H1 (cell line): ENCODE measurements at regions not wholly inside any gene's neighbourhood (a gene's known extent, or its start where the extent isn't known, plus 50 kb on each side); places are given as distances from the start of the nearest gene placed in this dataset.

Experiments used
- CTCF ChIA-PET: fragments of 300-600 bp; sonication (Branson Sonifier 250); formaldehyde crosslinking; loops from one replicate; lab custom pipeline; 2021; ENCODE audit not compliant: partially characterized antibody; lab: Charles Lee
- POLR2A ChIA-PET: fragments of 300-600 bp; sonication (Branson Sonifier 250); formaldehyde crosslinking; loops from one replicate; lab custom pipeline; 2021; ENCODE audit warnings: inconsistent platforms; ENCODE audit not compliant: partially characterized antibody; lab: Charles Lee
- DNase-seq, 2 experiments: peaks; one replicate each; pipeline versions ENCODE4 v3.0.0 to v3.0.0-alpha.2; 2010 to 2022; ENCODE audit warnings: low spot score in 2 of 2, low read depth in 1 of 2, mixed read lengths in 1 of 2
- FAIRE-seq: peaks from 2 replicates; lab custom pipeline; 2011; peaks lifted over from hg19 to GRCh38; lab: Jason Lieb, UNC
- H2AFZ ChIP-seq: 2 replicates; pipeline ENCODE4 v1.8.1; 2012; ENCODE audit warnings: low read length, inconsistent platforms
- H2AK5ac ChIP-seq: 2 replicates; pipeline ENCODE4 v1.6.1; 2013; ENCODE audit warnings: low read depth, low read length
- H2BK120ac ChIP-seq: replicated peaks from 2 replicates; pipeline ENCODE3; 2013; ENCODE audit warnings: low read depth, low read length, inconsistent platforms
- H2BK12ac ChIP-seq: 2 replicates; pipeline ENCODE4 v1.6.1; 2013; ENCODE audit warnings: low read depth, low read length
- H2BK15ac ChIP-seq: 2 replicates; pipeline ENCODE4 v1.6.1; 2013; ENCODE audit warnings: low read length
- H2BK20ac ChIP-seq: 2 replicates; pipeline ENCODE4 v1.6.1; 2013; ENCODE audit warnings: low read length
- H2BK5ac ChIP-seq: 2 replicates; pipeline ENCODE4 v1.6.1; 2013; ENCODE audit warnings: low read depth, low read length
- H3K14ac ChIP-seq: 2 replicates; pipeline ENCODE4 v1.6.1; 2013; ENCODE audit warnings: inconsistent platforms; ENCODE audit not compliant: insufficient read length
- H3K18ac ChIP-seq: 2 replicates; pipeline ENCODE4 v1.6.1; 2013; ENCODE audit warnings: low read length; ENCODE audit errors: extremely low read depth
- H3K23ac ChIP-seq: 2 replicates; pipeline ENCODE4 v1.6.1; 2013; ENCODE audit warnings: inconsistent platforms; ENCODE audit not compliant: insufficient read length
- H3K23me2 ChIP-seq: 2 replicates; pipeline ENCODE4 v1.6.1; 2013; ENCODE audit warnings: low read depth, low read length
- H3K27ac ChIP-seq: 2 replicates; pipeline ENCODE4 v1.6.1; 2011; ENCODE audit warnings: low read depth, low read length, inconsistent platforms
- H3K27me3 ChIP-seq, 4 experiments: replicated peaks in 1 of 4; 1 replicate in 1 of 4; 2 replicates in 3 of 4; pipeline versions ENCODE4 v1.6.1 to v1.8.1; 2011 to 2013; ENCODE audit warnings: low read length in 3 of 4, mild to moderate bottlenecking in 3 of 4, inconsistent platforms in 2 of 4, mixed read lengths in 2 of 4, moderate library complexity in 1 of 4; ENCODE audit not compliant: control insufficient read depth in 3 of 4, insufficient read depth in 3 of 4; ENCODE audit errors: extremely low read depth in 1 of 4
- H3K36me3 ChIP-seq, 4 experiments: 2 replicates each; pipeline versions ENCODE4 v1.6.1 to v1.8.1; 2011 to 2013; ENCODE audit warnings: mild to moderate bottlenecking in 4 of 4, low read length in 3 of 4, moderate library complexity in 2 of 4, control low read depth in 1 of 4, inconsistent platforms in 1 of 4; ENCODE audit not compliant: insufficient read depth in 4 of 4, control insufficient read depth in 2 of 4
- H3K4ac ChIP-seq: replicated peaks from 2 replicates; pipeline ENCODE3; 2013; ENCODE audit warnings: low read length, low read depth, mixed read lengths, inconsistent platforms; ENCODE audit not compliant: insufficient read length
- H3K4me1 ChIP-seq, 4 experiments: replicated peaks in 1 of 4; 1 replicate in 1 of 4; 2 replicates in 3 of 4; pipeline versions ENCODE4 v1.6.1 to v1.8.1; 2011 to 2013; ENCODE audit warnings: low read length in 3 of 4, inconsistent platforms in 2 of 4, mixed read lengths in 1 of 4; ENCODE audit not compliant: insufficient read depth in 4 of 4, control insufficient read depth in 3 of 4
- H3K4me2 ChIP-seq, 2 experiments: 2 replicates each; pipeline versions ENCODE4 v1.6.1 to v1.8.1; 2011 to 2013; ENCODE audit warnings: low read depth in 2 of 2, low read length in 2 of 2, control low read depth in 1 of 2, inconsistent platforms in 1 of 2, mild to moderate bottlenecking in 1 of 2; ENCODE audit not compliant: insufficient read depth in 1 of 2
- H3K4me3 ChIP-seq, 4 experiments: fragments of 200-600, 300-600 bp in 1 of 4; sonication (generic), shearing (Covaris generic), sonication (Bioruptor Twin) in 1 of 4; 2 replicates each; pipeline versions ENCODE4 v1.5.1 to v1.8.1; 2011 to 2016; ENCODE audit warnings: low read length in 4 of 4, low read depth in 3 of 4, control low read depth in 2 of 4, inconsistent platforms in 2 of 4, mild to moderate bottlenecking in 2 of 4, mixed read lengths in 1 of 4, moderate library complexity in 1 of 4; ENCODE audit not compliant: insufficient read depth in 2 of 4; ENCODE audit errors: extremely low read depth in 1 of 4
- H3K56ac ChIP-seq: replicated peaks from 2 replicates; pipeline ENCODE3; 2013; ENCODE audit warnings: low read depth, mild to moderate bottlenecking, mixed read lengths, low read length, inconsistent platforms; ENCODE audit not compliant: insufficient read length
- H3K79me1 ChIP-seq: 2 replicates; pipeline ENCODE4 v1.6.1; 2013; ENCODE audit warnings: low read depth, low read length, control low read depth
- H3K79me2 ChIP-seq, 2 experiments: 2 replicates each; pipeline versions ENCODE4 v1.6.1 to v1.8.1; 2012 to 2013; ENCODE audit warnings: low read length in 2 of 2, mild to moderate bottlenecking in 2 of 2, inconsistent platforms in 1 of 2; ENCODE audit not compliant: insufficient read depth in 2 of 2, control insufficient read depth in 1 of 2
- H3K9ac ChIP-seq, 4 experiments: replicated peaks in 1 of 4; 1 replicate in 1 of 4; 2 replicates in 3 of 4; pipeline versions ENCODE4 v1.6.1 to v1.8.1; 2011 to 2013; ENCODE audit warnings: low read depth in 3 of 4, low read length in 3 of 4, control low read depth in 2 of 4, mild to moderate bottlenecking in 2 of 4, moderate library complexity in 2 of 4, inconsistent platforms in 1 of 4; ENCODE audit errors: extremely low read depth in 1 of 4
- H3K9me3 ChIP-seq, 2 experiments: 2 replicates each; pipeline versions ENCODE4 v1.6.1 to v1.8.1; 2012 to 2013; ENCODE audit warnings: mild to moderate bottlenecking in 2 of 2, moderate library complexity in 2 of 2, control low read depth in 1 of 2, inconsistent platforms in 1 of 2, low read depth in 1 of 2, low read length in 1 of 2, mixed read lengths in 1 of 2; ENCODE audit not compliant: insufficient read depth in 2 of 2
- H4K20me1 ChIP-seq, 2 experiments: replicated peaks in 1 of 2; 2 replicates each; pipeline versions ENCODE3 to v1.8.1; 2011 to 2013; ENCODE audit warnings: inconsistent platforms in 2 of 2, low read length in 2 of 2, mild to moderate bottlenecking in 1 of 2; ENCODE audit not compliant: insufficient read depth in 2 of 2, control insufficient read depth in 1 of 2
- H4K5ac ChIP-seq: 2 replicates; pipeline ENCODE4 v1.6.1; 2013; ENCODE audit warnings: low read length, low read depth, mixed read lengths, inconsistent platforms; ENCODE audit not compliant: insufficient read length
- H4K8ac ChIP-seq: 2 replicates; pipeline ENCODE4 v1.8.0; 2013; ENCODE audit warnings: mild to moderate bottlenecking, moderate library complexity, low read length, inconsistent platforms; ENCODE audit not compliant: insufficient read depth; ENCODE audit errors: extremely low read depth
- H4K91ac ChIP-seq: replicated peaks from 2 replicates; pipeline ENCODE3; 2013; ENCODE audit warnings: low read length, mixed read lengths, inconsistent platforms; ENCODE audit not compliant: insufficient read length
- ATF2 ChIP-seq: IDR thresholded peaks from 2 replicates; pipeline ENCODE4 v1.6.1; 2012; ENCODE audit warnings: low read length, inconsistent platforms
- CEBPB ChIP-seq: IDR thresholded peaks from 2 replicates; pipeline ENCODE4 v1.6.1; 2012; ENCODE audit warnings: low read depth, low read length
- CREB1 ChIP-seq: IDR thresholded peaks from 2 replicates; pipeline ENCODE4 v1.6.1; 2012; ENCODE audit warnings: inconsistent platforms
- FOSL1 ChIP-seq: IDR thresholded peaks from 2 replicates; pipeline ENCODE4 v1.6.1; 2011; ENCODE audit warnings: mild to moderate bottlenecking, low read depth, low read length, moderate library complexity; ENCODE audit not compliant: insufficient read depth
- JUN ChIP-seq: IDR thresholded peaks from 2 replicates; pipeline ENCODE4 v1.6.1; 2011; ENCODE audit warnings: low read depth, mild to moderate bottlenecking, improper control_type of control experiment, low read length
- MAFK ChIP-seq: IDR thresholded peaks from 2 replicates; pipeline ENCODE4 v1.6.1; 2012; ENCODE audit warnings: low read depth, mild to moderate bottlenecking, improper control_type of control experiment, low read length
- RNF2 ChIP-seq: fragments of 200-900, 300-1000 bp; sonication (generic); IDR thresholded peaks from 2 replicates; pipeline ENCODE4 v1.7.1; 2016; ENCODE audit warnings: borderline replicate concordance, low read depth, mild to moderate bottlenecking, antibody characterized with exemption, low read length; ENCODE audit not compliant: poor library complexity, severe bottlenecking; ENCODE audit errors: missing control alignments
- SAP30 ChIP-seq: fragments of 300-600 bp; sonication (generic); IDR thresholded peaks from 2 replicates; pipeline ENCODE4 v1.7.1; 2012; ENCODE audit warnings: low read length, moderate library complexity, mild to moderate bottlenecking, inconsistent platforms; ENCODE audit not compliant: insufficient read depth, insufficient replicate concordance
- SIN3A ChIP-seq, 2 experiments: IDR thresholded peaks in 1 of 2; conservative IDR thresholded peaks in 1 of 2; 2 replicates each; pipeline ENCODE4 v1.6.1; 2011 to 2012; ENCODE audit warnings: low read length in 2 of 2, improper control_type of control experiment in 1 of 2, low read depth in 1 of 2, mild to moderate bottlenecking in 1 of 2
- TAF1 ChIP-seq: IDR thresholded peaks from 2 replicates; pipeline ENCODE4 v1.6.1; 2011; ENCODE audit warnings: mild to moderate bottlenecking, low read depth, low read length
- TBP ChIP-seq: IDR thresholded peaks from 2 replicates; pipeline ENCODE4 v1.6.1; 2011; ENCODE audit warnings: low read depth, low read length, improper control_type of control experiment
- ZNF274 ChIP-seq: IDR thresholded peaks from 2 replicates; pipeline ENCODE4 v1.7.0; 2012; ENCODE audit warnings: low read length, borderline replicate concordance; ENCODE audit errors: extremely low read depth
- WGBS, 2 experiments: shearing (Covaris generic) in 1 of 2; methylation state at CpG; one replicate each; pipeline versions ENCODE4 v1.1.6 to v1.1.7; 2013 to 2015; ENCODE audit warnings: low lambda C conversion rate in 2 of 2, mixed read lengths in 2 of 2, inconsistent platforms in 1 of 2, low coverage in 1 of 2, missing lambda C conversion rate in 1 of 2; ENCODE audit not compliant: insufficient replicate concordance in 2 of 2, insufficient coverage in 1 of 2, insufficient read length in 1 of 2; ENCODE audit errors: extremely low coverage in 1 of 2, missing lambda C conversion rate in 1 of 2; 5-methylcytosine and 5-hydroxymethylcytosine counted together
- TF ChIP-seq, protein P1 (sequence below): IDR thresholded peaks from 2 replicates; pipeline ENCODE4 v1.6.1; 2012; ENCODE audit warnings: inconsistent platforms

GRCh38 chr6:71373943-71374342 lies 85.3 kb downstream of the OGFRL1 start:
- no peak overlapping the region for H3K18ac ChIP-seq
- H2BK15ac ChIP-seq = no peak overlapping the region
- no peak overlapping the region for H3K27ac ChIP-seq
- no peak overlapping the region for H3K4me3 ChIP-seq
- FAIRE-seq (no peak), DNase-seq (no peak)
- H4K20me1 ChIP-seq = no peaks in the 10 kb centered on the region
- no peaks in the 10 kb centered on the region for H3K79me1 ChIP-seq
- no peaks in the 10 kb centered on the region for H3K36me3 ChIP-seq
- H2AK5ac ChIP-seq = no peak overlapping the region
- no peak overlapping the region for H2BK20ac ChIP-seq
- H3K4me2 ChIP-seq = no peak overlapping the region
- H2BK12ac ChIP-seq = no peak overlapping the region
- no peak overlapping the region for H4K91ac ChIP-seq
- no peaks in the 10 kb centered on the region for H3K27me3 ChIP-seq
- 86% methylated on average over 1 of the region's 1 CpG; no CpG with 5 or more reads in 1 of the 2 experiments for WGBS, 2 experiments
- no peak overlapping the region for H3K9ac ChIP-seq
- ChIA-PET CTCF (interaction anchor here (0.6 to 0.9 kb wide), 3 partner anchors 12 to 158 kb away, joined by 3 to 4 read pairs (median 3); no protein-coding TSS in a partner anchor), POLR2A (no interaction called here)
- no peak overlapping the region for H2BK5ac ChIP-seq
- no peak overlapping the region for H2AFZ ChIP-seq
- H3K4ac ChIP-seq = no peak overlapping the region
- no peak overlapping the region for H3K56ac ChIP-seq
- H4K5ac ChIP-seq = no peak overlapping the region
- no peaks in the 10 kb centered on the region for H3K4me1 ChIP-seq
- H4K8ac ChIP-seq = no peak overlapping the region
- H3K23me2 ChIP-seq = no peaks in the 10 kb centered on the region
- H3K9me3 ChIP-seq = peaks cover 0 to 6% of the 10 kb centered on the region in 2 experiments; a peak in 1 of 4 replicates
- no peak overlapping the region for H2BK120ac ChIP-seq
- no peak overlapping the region for H3K14ac ChIP-seq
- no peaks in the 10 kb centered on the region for H3K79me2 ChIP-seq
- no peak overlapping the region for H3K23ac ChIP-seq
- TF ChIP-seq CEBPB (no peak), TBP (no peak), TAF1 (no peak), ZNF274 (no peak), RNF2 (no peak), SAP30 (no peak), ATF2 (no peak), CREB1 (no peak), SIN3A (conservative IDR thresholded peaks at IDR 0.05 in 1 of 2, IDR thresholded peaks at IDR 0.05 in 1 of 2; ENCODE audit: low read depth in 1 of 2, low read length in 2 of 2) (no peak), MAFK (no peak), JUN (no peak), FOSL1 (no peak)
- TF ChIP-seq, protein P1, sequence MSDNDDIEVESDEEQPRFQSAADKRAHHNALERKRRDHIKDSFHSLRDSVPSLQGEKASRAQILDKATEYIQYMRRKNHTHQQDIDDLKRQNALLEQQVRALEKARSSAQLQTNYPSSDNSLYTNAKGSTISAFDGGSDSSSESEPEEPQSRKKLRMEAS = no peak
